ENCODE measurements at regions not wholly inside any gene's neighbourhood (a gene's known extent, or its start where the extent isn't known, plus 50 kb on each side); places are given as distances from the start of the nearest gene placed in this dataset.

DNA sequence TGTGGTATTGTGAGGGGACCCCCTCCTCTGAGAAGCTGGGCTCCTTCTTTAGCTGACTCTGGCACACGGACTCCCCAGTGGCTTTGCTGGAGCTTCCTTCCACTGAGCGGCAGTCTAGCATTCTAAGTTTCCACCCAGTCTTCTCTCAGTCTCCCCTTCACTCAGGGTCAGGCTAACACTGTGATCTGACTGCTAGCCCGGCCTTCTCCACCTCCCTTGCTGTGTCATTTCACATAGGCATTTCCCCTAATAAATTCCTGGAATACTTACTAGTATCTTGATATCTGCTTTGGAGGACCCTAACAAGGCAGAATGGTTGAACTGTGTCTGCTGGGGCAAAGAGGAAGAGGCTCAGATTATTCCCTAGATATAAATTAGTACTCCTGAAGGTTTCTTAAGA is 106.2 kb upstream of the THBS1 start:
- TF ChIP-seq POLR2A (IDR thresholded peaks at IDR 0.05) (no peak), POLR2AphosphoS5 (IDR thresholded peaks at IDR 0.05) (no peak), EP300 (IDR thresholded peaks at IDR 0.05; ENCODE audit: low read depth) (no peak)
- TF ChIP-seq, protein P1, sequence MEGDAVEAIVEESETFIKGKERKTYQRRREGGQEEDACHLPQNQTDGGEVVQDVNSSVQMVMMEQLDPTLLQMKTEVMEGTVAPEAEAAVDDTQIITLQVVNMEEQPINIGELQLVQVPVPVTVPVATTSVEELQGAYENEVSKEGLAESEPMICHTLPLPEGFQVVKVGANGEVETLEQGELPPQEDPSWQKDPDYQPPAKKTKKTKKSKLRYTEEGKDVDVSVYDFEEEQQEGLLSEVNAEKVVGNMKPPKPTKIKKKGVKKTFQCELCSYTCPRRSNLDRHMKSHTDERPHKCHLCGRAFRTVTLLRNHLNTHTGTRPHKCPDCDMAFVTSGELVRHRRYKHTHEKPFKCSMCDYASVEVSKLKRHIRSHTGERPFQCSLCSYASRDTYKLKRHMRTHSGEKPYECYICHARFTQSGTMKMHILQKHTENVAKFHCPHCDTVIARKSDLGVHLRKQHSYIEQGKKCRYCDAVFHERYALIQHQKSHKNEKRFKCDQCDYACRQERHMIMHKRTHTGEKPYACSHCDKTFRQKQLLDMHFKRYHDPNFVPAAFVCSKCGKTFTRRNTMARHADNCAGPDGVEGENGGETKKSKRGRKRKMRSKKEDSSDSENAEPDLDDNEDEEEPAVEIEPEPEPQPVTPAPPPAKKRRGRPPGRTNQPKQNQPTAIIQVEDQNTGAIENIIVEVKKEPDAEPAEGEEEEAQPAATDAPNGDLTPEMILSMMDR (IDR thresholded peaks at IDR 0.05), result no peak

Data from transverse colon (tissue), 4 donors.